ENCODE measurements at regions not wholly inside any gene's neighbourhood (a gene's known extent, or its start where the extent isn't known, plus 50 kb on each side); places are given as distances from the start of the nearest gene placed in this dataset.
"Not testable (repeated sequence)": the region's sequence is repeated elsewhere in the genome, so short reads cannot be mapped to it uniquely, and the experiment has no call there.

DNA sequence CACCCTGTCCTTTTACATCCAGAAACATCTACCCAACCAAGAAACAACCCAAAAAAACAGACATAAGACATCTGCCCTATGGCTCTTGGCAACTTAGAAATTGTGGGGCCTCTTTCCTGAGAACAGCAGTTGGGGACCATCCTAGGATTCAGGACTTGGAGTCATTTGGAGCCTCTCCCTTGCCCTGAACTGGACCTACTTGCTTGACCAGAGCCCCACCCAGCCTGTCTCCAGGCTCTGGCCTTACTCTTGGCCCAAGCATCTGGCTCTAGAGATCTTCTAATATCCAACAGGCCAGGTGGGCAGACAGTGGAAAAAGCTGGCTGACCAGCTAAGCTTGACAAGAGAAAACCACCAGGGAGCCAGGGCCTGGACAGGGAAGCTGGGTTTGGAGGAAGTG is 99.1 kb upstream of the C2CD4B start:
- DNase-seq (ENCODE audit: low read depth, low spot score): no peak
- no peak overlapping the region for H3K4me3 ChIP-seq (ENCODE audit: low read length)

DNA sequence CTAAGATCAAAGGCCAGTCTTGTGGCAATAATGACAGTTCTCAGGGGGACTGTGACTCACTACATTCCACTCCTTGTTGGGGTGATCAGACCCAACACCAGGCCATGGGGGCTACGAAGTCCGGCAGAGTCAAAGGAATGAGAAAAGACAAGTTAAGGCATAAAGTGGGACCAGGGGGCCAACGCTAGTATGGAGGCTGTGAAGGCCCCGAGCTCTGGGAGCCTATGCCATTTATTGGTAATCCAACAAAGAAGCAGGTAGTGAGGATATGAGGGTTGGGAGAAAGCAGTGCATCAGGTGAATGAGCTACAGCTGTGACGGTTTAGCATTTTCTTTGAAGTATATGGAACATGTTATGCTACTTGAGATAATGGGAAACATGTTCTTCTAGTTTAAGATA is 104.4 kb upstream of the C2CD4B start:
- H3K4me3 ChIP-seq (ENCODE audit: low read length): no peak overlapping the region
- no peak for DNase-seq (ENCODE audit: low read depth, low spot score)

DNA sequence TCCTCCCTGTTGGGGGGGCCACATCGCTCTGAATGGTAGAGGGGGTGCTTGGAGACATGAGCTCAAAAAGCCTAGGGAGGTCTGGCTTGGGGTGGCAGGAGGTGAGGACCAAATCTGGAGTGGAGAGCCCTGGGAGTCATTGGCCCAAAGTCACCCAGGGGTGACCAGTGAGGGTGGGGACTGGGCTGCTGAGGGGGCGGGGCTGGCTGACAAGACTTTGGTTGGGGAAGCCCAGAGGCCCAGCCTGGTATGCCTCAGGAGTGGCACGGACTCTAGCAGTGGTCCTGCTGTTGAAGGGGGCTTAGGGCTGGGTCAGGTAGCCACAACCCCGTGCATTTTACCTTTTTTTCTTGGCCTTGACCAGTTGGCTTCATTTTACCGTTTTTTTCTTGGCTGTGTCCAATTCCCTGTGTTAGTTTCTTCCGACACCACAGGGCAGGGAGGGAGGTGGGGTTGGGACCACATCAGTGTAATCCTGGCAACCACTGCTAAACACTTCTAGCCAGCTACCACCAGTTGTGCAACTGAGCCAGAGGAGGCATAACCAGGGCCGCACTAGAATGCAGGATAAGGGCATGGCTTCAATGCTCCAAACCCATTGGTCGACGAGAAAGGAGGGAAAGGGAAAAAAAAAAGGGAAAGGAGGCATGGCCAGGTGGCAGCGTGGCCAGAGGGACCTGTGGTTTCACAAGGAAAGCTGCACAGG is 105.3 kb upstream of the C2CD4B start:
- H3K4me3 ChIP-seq (ENCODE audit: low read length): no peak overlapping the region
- no peak for DNase-seq (ENCODE audit: low read depth, low spot score)

DNA sequence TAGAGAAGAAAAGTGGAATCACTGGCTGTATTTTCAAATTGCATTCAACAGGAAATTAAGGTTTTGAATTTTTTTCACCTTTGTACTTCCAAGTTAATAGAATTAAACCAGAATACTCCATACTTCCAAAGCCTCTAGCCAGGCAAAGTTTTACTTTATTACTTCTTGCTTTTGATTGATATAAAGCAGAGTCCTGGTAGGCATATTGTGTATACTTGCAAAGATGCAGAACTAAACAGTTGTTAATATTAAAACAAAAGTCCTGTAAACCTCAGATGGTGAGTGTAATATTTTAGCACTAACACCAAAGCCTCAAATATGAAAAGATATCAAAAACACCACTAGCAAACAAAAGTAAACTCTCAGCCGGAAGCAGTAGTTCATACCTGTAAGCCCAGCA is 107.2 kb upstream of the C2CD4B start:
- DNase-seq (ENCODE audit: low read depth, low spot score): no peak
- H3K4me3 ChIP-seq (ENCODE audit: low read length): no peak overlapping the region

DNA sequence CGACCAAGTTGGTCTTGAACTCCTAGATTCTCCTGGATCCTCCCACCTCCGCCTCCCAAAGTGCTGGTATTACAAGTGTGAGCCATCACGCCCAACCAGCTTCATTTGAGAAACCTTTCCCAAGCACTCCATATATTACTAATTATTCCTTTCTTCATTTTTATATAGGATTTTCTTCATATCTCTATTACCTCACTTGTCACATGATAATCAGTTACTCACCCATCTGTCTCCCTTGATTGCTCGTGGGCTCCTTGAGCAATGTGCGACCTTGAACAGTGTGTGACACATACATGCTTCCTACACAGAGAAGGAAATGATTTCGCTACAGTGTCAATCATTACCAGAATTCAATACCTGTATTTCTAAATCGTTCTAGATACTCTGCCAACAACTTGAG is 110.7 kb upstream of the C2CD4B start:
- DNase-seq (ENCODE audit: low read depth, low spot score): no peak

DNA sequence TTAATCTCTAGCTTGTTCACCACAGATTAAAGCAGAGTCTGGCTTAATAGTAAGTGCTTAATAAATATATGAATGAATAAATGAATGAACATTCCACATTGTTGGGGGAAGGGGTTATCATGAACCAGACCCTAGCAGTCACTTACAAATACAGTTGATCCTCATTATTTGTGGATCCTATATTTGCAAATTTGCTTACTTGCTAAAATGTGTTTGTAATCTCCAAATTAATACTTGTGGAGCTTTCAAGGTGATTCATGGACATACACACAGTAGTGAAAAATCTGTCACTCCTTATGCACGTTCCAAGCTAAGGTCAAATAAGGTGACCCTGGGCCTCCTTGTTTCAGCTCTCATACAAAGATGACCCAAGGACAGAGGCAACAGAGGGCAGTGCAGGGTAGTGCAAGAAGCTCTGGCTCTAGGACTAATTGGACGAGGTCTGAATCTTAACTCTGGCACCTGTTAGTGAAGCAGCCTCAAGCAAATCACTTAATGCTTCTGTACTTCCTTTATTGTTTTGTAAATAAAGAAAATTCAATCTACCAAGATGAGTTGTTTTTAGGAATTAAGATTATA is 112.8 kb upstream of the C2CD4B start:
- no peak overlapping the region for H3K4me3 ChIP-seq (ENCODE audit: low read length)
- DNase-seq (ENCODE audit: low read depth, low spot score): no peak

More for the DNA sequence above, 110.7 kb upstream of the C2CD4B start:
- no peak overlapping the region for H3K4me3 ChIP-seq (ENCODE audit: low read length)

DNA sequence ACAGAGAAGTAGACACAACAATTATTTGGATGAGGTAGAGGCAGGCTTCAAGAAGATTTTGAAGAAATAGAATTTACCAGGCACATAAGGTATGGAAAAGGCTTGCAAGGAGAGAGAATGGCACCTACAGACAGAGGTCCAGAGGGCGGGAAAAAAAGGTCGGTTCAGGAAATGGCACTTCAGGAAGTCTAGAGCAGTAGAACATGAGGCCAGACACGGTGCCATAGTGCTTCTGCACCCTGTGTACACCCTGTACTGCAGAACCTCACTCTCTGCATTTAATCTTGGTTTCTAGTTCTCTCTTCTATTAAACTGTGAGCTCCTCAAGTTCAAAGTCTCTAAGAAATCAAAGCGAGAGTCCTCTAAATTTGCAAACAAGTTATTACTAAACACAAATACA is 113.4 kb upstream of the C2CD4B start:
- DNase-seq (ENCODE audit: low read depth, low spot score): no peak
- H3K4me3 ChIP-seq (ENCODE audit: low read length): no peak overlapping the region

DNA sequence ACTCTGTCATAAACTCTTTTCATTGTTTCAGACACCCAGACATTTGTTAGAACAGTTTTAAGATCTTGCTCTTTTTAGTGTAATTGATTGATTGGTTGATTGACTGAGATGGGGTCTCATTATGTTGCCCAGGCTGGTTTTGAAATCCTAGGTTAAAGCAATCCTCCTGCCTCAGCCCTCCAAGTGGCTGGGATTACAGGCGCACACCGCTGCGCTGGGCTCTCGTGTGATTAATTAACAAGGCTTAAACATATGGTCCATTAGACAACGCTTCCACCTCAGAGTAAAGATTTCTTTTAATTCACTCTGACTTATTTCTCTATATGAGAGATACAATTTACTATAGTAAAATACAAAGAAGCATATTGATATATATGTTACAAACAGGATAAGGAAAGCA is 114.0 kb upstream of the C2CD4B start:
- no peak overlapping the region for H3K4me3 ChIP-seq (ENCODE audit: low read length)
- no peak for DNase-seq (ENCODE audit: low read depth, low spot score)

DNA sequence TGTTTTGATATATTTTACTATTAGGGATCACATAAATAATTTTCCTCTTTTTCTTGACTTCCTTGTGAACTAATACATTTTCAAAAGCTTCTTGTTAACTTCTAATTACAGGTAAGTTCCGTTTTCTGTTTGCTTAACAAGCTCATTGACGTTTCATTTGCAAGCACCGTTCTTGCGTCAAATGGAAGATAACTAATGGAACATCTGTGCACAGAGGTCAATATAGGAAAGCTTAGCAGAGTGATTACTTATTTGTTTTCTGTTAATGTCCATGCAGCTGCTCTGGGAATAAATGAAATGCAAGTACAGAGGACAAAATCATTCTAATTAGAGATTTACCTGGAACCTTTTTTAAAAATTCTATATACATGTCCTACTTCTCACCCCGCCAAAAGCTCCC is 115.5 kb upstream of the C2CD4B start:
- no peak overlapping the region for H3K4me3 ChIP-seq (ENCODE audit: low read length)
- no peak for DNase-seq (ENCODE audit: low read depth, low spot score)

DNA sequence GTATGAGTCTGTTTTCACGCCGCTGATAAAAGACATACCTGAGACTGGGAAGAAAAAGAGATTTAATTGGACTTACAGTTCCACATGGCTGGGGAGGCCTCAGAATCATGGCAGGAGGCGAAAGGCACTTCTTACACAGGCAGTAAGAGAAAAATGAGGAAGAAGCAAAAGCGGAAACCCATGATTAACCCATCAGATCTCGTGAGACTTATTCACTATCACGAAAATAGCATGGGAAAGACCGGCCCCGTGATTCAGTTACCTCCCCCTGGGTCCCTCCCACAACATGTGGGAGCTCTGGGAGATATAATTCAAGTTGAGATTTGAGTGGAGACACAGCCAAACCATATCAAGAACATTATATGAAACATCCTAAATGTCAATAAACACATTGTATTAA is 116.7 kb upstream of the C2CD4B start:
- DNase-seq (ENCODE audit: low read depth, low spot score); H3K4me3 ChIP-seq (ENCODE audit: low read length): not testable (repeated sequence)

DNA sequence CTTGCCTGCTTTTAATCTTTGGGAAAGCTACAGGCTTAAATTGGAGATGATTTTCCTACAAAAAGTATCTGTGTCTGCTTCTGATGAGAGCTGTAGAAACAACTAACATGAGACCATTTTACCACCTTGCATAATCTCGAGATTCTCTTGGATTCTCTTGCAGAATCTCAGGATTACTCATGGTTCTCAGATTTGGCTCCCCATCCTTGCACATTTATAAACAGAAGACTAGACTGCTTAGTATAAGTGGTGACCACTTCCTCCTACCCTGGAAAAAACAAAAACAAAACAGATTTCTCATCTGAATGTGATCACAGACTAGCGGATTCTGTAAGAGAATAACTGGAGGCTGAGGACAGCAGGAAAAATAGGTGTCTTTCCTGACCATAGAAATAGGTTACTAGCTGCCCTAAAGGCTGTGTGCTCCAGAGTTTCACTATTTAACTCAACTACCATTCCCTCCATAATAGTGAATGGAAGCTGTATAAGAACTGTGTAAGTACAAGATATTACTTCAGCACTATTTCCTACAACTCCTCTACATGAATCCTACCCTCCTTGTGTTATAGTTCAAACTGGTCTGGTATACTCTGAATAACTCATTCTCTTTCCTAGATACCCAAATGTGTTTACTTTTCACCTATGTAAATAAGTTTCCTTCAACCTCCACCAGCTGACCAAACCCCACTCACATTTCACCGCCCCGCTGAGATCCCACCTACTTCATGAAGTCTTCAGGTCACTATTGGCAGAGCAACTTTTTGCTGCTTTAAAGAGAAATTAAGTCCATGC is 122.2 kb upstream of the C2CD4B start:
- H3K4me3 ChIP-seq (ENCODE audit: low read length): no peak overlapping the region
- DNase-seq (ENCODE audit: low read depth, low spot score): no peak

DNA sequence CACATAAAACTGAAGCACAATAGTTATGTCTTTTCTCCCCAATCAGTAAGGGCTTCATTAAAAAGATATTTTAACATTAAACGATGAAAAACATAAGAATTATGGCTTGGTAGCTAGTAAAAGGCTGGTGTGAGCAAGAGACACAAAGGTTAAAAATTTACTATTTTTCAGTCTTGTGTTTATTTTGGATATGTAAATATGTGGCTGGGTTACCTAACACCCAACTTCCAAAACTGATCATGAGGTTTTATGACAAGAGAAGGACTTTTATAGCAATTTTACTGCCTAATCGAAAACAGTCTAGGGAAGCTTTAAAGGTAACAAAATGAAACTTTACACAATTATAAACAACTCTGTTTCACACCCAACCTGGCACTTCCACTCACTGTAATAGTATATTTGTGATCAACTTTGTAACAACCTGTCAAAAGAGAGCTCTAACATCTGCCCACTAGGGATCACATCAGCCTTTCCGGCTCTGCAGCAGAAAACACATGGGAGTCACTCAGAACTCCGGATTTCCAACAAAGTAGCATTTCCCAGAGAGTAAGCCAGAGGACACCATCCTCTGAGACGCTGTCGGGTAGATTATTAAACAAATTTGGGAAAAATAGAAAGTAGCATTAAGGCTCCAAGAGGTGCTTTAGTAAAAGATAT is 123.4 kb upstream of the C2CD4B start:
- no peak overlapping the region for H3K4me3 ChIP-seq (ENCODE audit: low read length)
- no peak for DNase-seq (ENCODE audit: low read depth, low spot score)

DNA sequence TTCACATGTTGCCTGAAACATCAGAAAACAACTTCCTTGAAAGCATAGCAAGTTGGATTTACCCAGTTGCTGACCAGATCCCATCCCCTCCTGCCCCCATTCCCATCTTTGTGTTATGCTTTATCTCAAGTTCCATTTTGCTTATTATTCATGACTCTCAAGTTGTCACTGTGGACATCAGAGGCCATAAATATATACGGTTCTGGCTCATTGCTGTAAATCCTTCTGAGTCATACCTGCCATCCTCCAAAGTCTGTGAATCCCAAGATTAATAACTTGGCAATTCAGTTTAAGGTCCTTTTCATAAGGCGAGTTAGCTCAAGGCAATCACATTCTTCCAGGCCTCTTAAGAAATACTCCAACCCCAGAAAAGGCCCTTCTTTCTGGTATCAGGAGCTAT is 126.2 kb upstream of the C2CD4B start:
- no peak for DNase-seq (ENCODE audit: low read depth, low spot score)
- H3K4me3 ChIP-seq (ENCODE audit: low read length): no peak overlapping the region

DNA sequence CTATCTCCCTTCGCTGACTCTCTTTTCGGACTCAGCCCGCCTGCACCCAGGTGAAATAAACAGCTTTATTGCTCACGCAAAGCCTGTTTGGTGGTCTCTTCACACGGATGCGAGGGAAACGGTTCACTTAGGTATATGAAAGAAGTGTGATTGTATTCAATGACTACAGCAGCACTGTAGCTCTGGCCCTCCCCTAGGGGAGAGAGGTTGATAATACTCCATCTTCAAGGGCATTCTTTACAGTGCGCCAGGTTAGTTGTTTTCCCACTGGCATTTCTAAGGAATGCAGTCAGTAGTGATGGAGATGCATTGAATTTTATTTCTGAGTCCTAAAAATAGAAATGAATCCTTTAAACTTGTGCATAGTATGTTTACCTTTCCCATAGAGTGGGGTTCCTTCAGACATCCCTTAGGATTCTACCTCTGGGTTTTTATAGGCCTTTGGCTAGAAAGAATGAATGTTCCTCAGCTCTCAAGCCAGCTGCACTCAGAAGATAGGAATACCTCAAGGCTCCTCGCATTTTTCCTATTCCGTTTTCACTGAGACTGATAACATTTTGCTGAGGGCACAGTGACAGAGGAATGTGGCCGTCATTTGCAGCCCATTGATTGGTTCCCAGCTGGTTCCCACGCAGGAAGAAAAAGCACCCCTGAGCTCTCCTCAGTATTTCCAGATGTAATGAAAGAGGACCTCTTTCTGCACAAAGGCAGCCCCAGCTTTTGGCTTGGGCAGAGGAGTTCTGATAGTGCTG is 131.8 kb upstream of the C2CD4B start:
- DNase-seq (ENCODE audit: low read depth, low spot score): no peak
- no peak overlapping the region for H3K4me3 ChIP-seq (ENCODE audit: low read length)

DNA sequence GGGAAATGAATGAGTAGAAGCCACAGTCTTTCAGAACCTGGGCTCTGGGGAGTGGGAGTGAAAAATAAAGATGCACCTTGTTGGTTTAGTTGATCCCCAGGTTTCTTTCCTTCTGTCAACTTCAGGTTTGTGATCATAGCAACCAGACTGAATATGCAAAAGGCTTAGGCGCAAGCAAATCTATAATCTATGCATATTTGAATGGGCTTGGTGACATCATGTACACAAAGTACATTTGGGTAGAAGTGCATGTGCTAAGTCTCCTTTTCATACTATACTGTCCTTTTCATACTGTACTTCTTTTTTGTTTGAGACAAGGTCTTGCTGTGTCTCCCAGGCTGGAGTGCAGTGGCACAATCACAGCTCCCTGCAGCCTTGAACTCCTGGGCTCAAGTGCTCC is 132.4 kb upstream of the C2CD4B start:
- no peak for DNase-seq (ENCODE audit: low read depth, low spot score)
- no peak overlapping the region for H3K4me3 ChIP-seq (ENCODE audit: low read length)

DNA sequence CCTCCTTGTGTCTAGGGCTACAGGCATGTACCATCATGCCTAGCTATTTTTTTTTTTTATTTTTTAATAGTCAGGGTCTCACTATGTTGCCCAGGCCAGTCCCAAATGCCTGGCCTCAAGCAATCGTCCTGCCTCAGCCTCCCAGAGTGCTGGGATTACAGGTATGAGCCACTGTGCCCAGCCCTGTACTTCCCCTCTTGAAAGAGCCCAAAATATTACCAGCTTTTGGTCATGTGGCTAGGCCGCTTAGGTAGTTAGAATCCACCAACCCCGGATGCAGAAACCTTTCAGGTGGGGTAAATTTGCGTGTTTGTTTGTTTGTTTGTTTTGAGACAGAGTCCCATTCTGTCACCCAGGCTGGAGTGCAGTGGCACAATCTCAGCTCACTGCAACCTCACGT is 132.8 kb upstream of the C2CD4B start:
- no peak for DNase-seq (ENCODE audit: low read depth, low spot score)
- no peak overlapping the region for H3K4me3 ChIP-seq (ENCODE audit: low read length)

DNA sequence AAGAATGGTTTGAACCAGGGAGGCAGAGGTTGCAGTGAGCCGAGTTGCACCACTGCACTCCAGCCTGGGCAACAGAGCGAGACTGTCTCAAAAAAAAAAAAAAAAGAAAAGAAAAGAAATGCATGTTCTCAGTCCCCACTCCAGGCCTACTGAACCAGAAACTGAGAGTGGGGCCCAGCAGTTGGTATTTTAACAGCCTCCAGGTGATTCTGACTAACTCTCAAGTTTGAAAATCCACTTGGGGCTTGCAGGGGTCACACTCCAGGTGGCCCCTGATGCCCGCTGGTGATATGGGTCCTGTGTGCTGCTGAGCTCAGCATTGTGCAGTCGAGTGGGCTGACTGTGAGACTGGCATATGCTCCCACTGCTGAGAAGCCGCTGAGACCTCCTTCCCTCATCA is 133.7 kb upstream of the C2CD4B start:
- no peak for DNase-seq (ENCODE audit: low read depth, low spot score)
- no peak overlapping the region for H3K4me3 ChIP-seq (ENCODE audit: low read length)

DNA sequence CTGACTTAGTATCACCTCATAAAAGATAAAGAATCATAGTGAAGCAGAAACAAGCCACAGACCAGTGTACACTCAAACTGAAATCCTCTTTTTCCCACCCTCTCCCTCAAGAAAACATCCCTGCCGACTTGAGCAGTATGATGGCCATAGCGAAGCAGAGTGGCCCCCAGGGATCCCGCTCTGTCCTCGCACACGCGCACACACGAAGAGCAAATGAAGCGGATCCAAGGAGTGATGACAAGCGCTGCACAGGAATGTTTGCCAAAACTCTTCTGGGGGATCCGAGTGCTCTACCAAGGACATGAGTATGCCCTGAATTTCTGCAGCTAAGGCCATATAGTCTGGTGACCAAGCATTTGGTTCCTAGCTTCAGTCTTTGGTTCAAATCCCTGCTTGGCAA is 134.5 kb upstream of the C2CD4B start:
- H3K4me3 ChIP-seq (ENCODE audit: low read length): no peak overlapping the region
- DNase-seq (ENCODE audit: low read depth, low spot score): no peak

DNA sequence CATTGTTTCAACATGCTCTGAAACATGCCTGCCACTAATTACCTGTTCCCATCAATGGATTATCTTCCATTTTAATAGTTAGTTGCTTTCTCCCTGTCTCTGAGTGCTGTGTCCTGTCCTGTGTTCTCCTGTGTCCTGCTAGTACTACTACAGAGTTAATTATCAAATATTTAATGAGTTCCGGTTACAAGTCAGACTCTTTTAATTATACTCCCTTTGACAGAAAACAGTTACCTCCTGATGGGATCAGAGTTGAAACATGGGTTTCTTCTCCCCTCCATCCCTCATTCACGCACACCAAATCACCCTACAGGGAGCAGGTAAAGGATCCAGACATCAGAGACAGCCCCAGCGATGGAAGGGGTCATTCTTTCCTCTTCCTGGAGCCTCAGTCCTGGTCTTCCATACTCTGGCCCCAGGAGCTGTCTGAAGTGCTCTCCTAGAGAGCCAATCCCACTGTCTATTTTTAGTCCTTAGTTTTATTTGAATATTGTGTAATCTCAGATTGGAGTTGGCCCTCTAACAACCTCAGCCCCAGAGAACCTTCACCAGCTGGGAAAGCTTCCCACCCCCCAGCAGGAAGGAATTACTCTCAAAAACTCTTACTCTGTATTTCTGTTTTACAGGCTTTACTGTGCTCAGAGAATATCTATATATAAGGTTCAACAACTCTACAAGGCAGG is 137.0 kb upstream of the C2CD4B start:
- no peak overlapping the region for H3K4me3 ChIP-seq (ENCODE audit: low read length)
- DNase-seq (ENCODE audit: low read depth, low spot score): no peak
